Ishikawa (cell line): ENCODE measurements at regions not wholly inside any gene's neighbourhood (a gene's known extent, or its start where the extent isn't known, plus 50 kb on each side); places are given as distances from the start of the nearest gene placed in this dataset.
A peak's percentile ranks its signal among the peaks of the same experiment; 100 is the strongest.

ENCODE experiments used
- CEBPB ChIP-seq: IDR thresholded peaks from 2 replicates; pipeline ENCODE4 v1.6.1; 2012
- CREB1 ChIP-seq: IDR thresholded peaks from 2 replicates; pipeline ENCODE4 v1.6.1; 2012; ENCODE audit warnings: low read depth
- EGR1 ChIP-seq: IDR thresholded peaks from 2 replicates; pipeline ENCODE4 v1.6.1; 2012
- EP300 ChIP-seq: IDR thresholded peaks from 2 replicates; pipeline ENCODE4 v1.6.1; 2012; ENCODE audit warnings: borderline replicate concordance
- FOXM1 ChIP-seq: IDR thresholded peaks from 2 replicates; pipeline ENCODE4 v1.6.1; 2012; ENCODE audit warnings: low read depth, borderline replicate concordance
- NFIC ChIP-seq: IDR thresholded peaks from 2 replicates; pipeline ENCODE4 v1.6.1; 2012
- RAD21 ChIP-seq: IDR thresholded peaks from 2 replicates; pipeline ENCODE4 v1.6.1; 2012; ENCODE audit warnings: low read depth
- TAF1 ChIP-seq: IDR thresholded peaks from 2 replicates; pipeline ENCODE4 v1.6.1; 2012; ENCODE audit warnings: low read depth, mild to moderate bottlenecking
- TCF12 ChIP-seq: IDR thresholded peaks from 2 replicates; pipeline ENCODE4 v1.6.1; 2012; ENCODE audit warnings: low read depth
- TEAD4 ChIP-seq: IDR thresholded peaks from 2 replicates; pipeline ENCODE4 v1.6.1; 2012
- YY1 ChIP-seq: IDR thresholded peaks from 2 replicates; pipeline ENCODE4 v1.6.1; 2012; ENCODE audit warnings: low read depth
- ZBTB7A ChIP-seq: IDR thresholded peaks from 2 replicates; pipeline ENCODE4 v1.6.1; 2012; ENCODE audit warnings: low read depth
- TF ChIP-seq, protein P1 (sequence below): IDR thresholded peaks from 2 replicates; pipeline ENCODE4 v1.6.1; 2012
- TF ChIP-seq, protein P2 (sequence below): IDR thresholded peaks from 2 replicates; pipeline ENCODE4 v1.6.1; 2012
- TF ChIP-seq, protein P3 (sequence below): IDR thresholded peaks from 2 replicates; pipeline ENCODE4 v1.6.1; 2012; ENCODE audit warnings: low read depth, mild to moderate bottlenecking

DNA sequence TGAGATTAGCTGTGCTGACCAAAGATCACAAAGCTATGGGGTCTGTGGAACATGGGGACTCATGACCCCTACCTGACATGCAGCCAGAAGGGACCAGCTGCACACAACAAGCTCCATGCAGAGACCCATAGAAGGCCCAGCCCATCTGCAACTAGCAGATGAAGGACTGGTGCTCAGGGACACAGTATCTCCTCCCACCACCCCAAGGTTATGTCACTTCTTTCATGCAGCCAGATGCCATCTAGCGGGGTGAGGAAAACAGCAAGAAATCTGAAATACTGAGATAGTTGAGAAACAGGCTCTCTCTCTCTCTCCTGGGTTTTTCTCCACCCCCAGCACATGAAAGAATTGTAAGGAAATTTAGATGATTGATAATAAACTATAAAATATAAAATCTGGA lies 161.3 kb upstream of the DAPK1 start:
- TF ChIP-seq TCF12, result no peak
- no peak for TF ChIP-seq CEBPB
- TF ChIP-seq ZBTB7A, result no peak
- no peak for TF ChIP-seq YY1
- no peak for TF ChIP-seq TAF1

DNA sequence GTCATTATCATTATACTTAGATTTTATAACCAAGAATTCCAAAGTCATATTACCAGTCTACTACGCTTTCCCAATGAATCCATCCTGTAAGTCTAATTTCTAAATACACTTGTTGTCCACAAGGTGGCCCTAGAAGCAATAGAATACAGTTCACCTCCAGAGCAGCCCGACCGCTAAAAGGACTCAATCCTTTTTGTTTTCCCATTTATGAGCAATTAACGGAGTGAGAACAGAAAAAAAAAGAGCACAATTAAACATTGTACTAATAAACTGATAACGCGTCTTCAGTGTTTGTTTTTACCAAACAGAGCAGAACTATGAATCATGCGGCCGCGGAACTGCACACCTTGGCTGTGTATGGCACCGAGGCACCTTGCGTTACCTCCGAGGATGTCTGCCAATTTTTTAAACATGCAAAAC lies 160.7 kb upstream of the DAPK1 start:
- peak; percentile 61 for TF ChIP-seq RAD21
- TF ChIP-seq TEAD4, result no peak
- no peak for TF ChIP-seq CEBPB

DNA sequence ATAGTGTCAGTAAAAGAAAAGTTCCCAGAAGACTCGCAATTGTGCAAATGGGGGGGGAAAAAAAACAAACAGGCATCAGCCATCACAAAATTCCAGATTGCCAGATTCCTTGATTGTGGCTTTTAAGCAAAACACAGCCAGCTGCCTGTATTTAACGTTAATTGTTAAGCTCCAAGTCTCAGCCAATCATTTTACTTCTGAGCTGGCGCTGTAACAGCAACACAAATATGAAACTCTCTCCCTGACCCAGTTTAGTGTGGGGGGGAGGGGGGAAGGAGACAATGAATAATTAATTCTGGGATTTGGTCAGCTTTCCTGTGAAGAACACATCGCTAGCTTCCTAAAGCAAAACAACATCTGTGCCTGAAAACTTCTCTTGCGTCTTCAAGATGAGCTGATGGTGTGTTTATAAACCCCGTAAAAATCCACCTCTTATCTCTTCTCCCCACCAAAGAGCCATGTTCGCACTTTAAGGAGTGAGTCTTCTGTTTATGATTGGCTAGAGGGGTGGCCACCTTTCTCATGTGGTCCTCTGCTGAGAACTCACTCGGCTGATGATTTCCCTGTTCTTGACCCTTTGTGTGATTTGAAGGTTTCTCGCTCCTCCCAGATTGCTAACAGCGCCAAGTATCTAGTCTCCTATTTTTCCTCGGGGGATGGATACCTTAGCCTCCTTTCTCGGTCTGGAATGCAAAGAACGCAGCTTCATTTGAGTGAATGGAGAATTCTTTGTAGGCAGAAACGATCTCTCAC lies 160.2 kb upstream of the DAPK1 start:
- TF ChIP-seq ZBTB7A, result no peak
- TF ChIP-seq YY1, result no peak
- TF ChIP-seq FOXM1, result no peak
- TF ChIP-seq, protein P1, sequence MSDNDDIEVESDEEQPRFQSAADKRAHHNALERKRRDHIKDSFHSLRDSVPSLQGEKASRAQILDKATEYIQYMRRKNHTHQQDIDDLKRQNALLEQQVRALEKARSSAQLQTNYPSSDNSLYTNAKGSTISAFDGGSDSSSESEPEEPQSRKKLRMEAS, result no peak
- TF ChIP-seq RAD21, result no peak
- TF ChIP-seq CREB1, result no peak
- no peak for TF ChIP-seq CEBPB
- TF ChIP-seq TAF1, result no peak
- no peak for TF ChIP-seq TCF12
- TF ChIP-seq, protein P2, sequence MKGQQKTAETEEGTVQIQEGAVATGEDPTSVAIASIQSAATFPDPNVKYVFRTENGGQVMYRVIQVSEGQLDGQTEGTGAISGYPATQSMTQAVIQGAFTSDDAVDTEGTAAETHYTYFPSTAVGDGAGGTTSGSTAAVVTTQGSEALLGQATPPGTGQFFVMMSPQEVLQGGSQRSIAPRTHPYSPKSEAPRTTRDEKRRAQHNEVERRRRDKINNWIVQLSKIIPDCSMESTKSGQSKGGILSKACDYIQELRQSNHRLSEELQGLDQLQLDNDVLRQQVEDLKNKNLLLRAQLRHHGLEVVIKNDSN, result no peak
- TF ChIP-seq NFIC, result no peak
- TF ChIP-seq EP300, result no peak

DNA sequence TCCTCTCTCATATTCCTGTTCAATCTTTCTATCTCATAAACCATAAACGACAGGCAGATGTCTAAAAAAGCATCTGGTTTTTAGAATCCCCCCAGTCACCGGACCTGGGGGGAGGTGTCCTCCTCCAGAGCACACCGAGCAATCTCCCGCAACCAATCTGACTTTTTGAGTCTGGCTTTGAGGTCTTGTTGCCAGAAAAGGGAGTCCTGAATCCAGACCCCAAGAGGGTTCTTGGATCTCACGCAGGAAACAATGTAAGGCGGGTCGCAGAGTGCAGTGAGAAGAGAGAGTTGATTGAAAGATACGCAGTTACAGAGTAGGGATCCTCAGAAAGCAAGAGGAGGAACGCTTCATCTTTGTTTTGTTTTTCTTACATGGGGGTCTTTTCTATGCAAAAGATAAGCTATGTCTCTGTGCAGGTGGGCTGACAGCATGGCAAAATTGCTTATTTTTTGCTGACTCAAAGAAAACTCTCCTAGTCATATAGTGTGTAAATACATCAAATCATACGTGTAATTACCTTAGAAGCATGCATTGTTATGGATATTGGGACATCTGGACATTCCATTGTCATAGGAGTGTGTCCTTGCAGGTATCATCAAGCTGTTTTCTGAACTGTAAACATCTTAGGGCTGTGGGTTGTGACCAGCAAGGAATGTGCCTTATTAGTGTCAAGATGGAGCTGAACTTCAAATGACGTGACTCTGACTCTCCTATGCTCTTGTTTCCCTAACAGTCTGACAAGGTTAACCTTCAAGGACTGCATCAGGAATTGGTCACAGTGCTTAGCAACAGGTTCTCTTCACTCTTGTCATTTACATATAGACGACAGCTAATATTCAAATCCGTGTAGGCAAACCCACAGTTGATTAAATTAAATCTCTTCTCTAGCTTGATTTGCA lies 159.3 kb upstream of the DAPK1 start:
- no peak for TF ChIP-seq TEAD4
- TF ChIP-seq, protein P3, sequence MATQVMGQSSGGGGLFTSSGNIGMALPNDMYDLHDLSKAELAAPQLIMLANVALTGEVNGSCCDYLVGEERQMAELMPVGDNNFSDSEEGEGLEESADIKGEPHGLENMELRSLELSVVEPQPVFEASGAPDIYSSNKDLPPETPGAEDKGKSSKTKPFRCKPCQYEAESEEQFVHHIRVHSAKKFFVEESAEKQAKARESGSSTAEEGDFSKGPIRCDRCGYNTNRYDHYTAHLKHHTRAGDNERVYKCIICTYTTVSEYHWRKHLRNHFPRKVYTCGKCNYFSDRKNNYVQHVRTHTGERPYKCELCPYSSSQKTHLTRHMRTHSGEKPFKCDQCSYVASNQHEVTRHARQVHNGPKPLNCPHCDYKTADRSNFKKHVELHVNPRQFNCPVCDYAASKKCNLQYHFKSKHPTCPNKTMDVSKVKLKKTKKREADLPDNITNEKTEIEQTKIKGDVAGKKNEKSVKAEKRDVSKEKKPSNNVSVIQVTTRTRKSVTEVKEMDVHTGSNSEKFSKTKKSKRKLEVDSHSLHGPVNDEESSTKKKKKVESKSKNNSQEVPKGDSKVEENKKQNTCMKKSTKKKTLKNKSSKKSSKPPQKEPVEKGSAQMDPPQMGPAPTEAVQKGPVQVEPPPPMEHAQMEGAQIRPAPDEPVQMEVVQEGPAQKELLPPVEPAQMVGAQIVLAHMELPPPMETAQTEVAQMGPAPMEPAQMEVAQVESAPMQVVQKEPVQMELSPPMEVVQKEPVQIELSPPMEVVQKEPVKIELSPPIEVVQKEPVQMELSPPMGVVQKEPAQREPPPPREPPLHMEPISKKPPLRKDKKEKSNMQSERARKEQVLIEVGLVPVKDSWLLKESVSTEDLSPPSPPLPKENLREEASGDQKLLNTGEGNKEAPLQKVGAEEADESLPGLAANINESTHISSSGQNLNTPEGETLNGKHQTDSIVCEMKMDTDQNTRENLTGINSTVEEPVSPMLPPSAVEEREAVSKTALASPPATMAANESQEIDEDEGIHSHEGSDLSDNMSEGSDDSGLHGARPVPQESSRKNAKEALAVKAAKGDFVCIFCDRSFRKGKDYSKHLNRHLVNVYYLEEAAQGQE, result no peak
- no peak for TF ChIP-seq EP300
- TF ChIP-seq YY1, result no peak
- TF ChIP-seq, protein P1, result no peak
- TF ChIP-seq CREB1, result no peak
- TF ChIP-seq TAF1, result no peak
- TF ChIP-seq, protein P2, result no peak
- TF ChIP-seq NFIC, result no peak
- no peak for TF ChIP-seq ZBTB7A
- no peak for TF ChIP-seq RAD21
- no peak for TF ChIP-seq FOXM1
- TF ChIP-seq EGR1, result no peak
- no peak for TF ChIP-seq CEBPB
- no peak for TF ChIP-seq TCF12

DNA sequence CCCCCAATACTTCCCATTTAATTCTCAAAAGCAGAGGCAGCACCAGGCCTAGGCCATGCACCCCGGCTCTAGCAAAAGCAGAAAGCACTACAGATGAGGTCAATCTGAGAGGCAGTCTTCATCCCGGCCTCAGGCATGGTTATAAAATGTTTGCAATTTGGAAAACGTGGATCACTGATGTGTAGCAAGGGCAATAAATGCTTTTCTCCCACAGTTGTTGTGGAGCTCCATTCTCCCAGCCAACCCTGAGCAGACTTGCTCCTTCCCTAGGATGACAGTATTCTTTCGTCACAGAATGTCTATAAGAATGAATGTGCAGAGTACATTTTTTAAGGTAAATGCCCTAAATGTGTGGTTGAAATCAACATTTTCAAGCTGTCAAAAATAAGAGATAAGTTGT lies 157.3 kb upstream of the DAPK1 start:
- TF ChIP-seq TAF1, result no peak
- no peak for TF ChIP-seq EGR1
- TF ChIP-seq ZBTB7A, result no peak
- TF ChIP-seq, protein P3, result no peak
- no peak for TF ChIP-seq YY1
- no peak for TF ChIP-seq NFIC
- TF ChIP-seq TCF12, result no peak
- TF ChIP-seq CREB1, result no peak
- TF ChIP-seq RAD21, result no peak
- no peak for TF ChIP-seq CEBPB
- TF ChIP-seq, protein P1, result no peak
- TF ChIP-seq EP300, result no peak
